Fibroblast of the aortic adventitia (primary cell): ENCODE measurements at regions not wholly inside any gene's neighbourhood (a gene's known extent, or its start where the extent isn't known, plus 50 kb on each side); places are given as distances from the start of the nearest gene placed in this dataset.

ENCODE experiments used
- DNase-seq: peaks from one replicate; pipeline ENCODE4 v3.0.0-alpha.2; 2010; ENCODE audit warnings: low read depth
- H3K4me3 ChIP-seq: 2 replicates; pipeline ENCODE4 v1.5.1; 2011; ENCODE audit warnings: low read depth, mild to moderate bottlenecking, control low read depth, low read length, moderate library complexity
- TF ChIP-seq, protein P1 (sequence below): IDR thresholded peaks from 2 replicates; pipeline ENCODE4 v1.5.1; 2011; ENCODE audit warnings: mild to moderate bottlenecking, low read length, control low read depth, inconsistent platforms; ENCODE audit not compliant: insufficient read depth

DNA sequence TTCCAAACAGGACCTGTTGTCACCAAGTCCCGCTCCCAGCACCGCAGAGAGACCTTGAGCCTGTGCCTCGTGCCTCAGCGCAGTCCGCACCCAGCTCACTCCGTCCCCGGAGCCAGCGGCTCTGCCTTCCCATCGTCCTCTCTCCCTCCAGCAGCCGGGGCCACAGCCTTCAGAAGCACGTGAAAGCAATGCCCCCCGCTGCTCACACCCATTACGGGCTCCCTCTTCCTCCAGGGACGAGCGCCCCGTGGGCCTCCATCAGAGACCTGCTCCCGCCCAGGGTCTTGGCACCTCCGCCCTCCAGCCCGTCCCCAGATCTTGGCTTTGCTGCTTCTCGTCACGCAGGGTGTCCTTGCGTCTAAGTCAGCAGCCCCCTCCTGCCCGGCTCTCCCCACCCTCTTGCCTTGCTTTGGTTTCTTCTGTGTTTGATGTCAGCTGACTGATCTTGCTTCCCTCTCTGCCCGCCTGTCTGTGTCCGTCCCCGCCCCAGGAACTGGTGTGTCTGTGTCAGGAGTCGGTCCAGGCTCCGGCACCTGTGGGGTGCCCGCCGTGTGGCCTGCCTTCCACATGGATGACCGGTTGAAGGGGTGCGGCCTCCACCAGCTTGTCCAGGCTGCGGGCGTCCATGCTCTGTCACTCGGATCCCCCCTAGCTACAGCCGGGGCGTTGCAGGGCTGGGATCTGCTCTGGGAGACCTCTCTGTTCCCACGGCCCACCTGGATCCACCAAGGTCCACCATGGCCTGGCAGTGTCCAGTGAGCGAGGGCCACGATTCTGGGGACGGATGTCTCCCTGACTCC lies 61.9 kb downstream of the FOXL3 start:
- no peak overlapping the region for H3K4me3 ChIP-seq
- no peak for DNase-seq
- TF ChIP-seq, protein P1, sequence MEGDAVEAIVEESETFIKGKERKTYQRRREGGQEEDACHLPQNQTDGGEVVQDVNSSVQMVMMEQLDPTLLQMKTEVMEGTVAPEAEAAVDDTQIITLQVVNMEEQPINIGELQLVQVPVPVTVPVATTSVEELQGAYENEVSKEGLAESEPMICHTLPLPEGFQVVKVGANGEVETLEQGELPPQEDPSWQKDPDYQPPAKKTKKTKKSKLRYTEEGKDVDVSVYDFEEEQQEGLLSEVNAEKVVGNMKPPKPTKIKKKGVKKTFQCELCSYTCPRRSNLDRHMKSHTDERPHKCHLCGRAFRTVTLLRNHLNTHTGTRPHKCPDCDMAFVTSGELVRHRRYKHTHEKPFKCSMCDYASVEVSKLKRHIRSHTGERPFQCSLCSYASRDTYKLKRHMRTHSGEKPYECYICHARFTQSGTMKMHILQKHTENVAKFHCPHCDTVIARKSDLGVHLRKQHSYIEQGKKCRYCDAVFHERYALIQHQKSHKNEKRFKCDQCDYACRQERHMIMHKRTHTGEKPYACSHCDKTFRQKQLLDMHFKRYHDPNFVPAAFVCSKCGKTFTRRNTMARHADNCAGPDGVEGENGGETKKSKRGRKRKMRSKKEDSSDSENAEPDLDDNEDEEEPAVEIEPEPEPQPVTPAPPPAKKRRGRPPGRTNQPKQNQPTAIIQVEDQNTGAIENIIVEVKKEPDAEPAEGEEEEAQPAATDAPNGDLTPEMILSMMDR: no peak

GRCh38 chr7:353746-354325 lies 63.9 kb downstream of the FOXL3 start:
- TF ChIP-seq, protein P1: no peak
- DNase-seq: no peak
- H3K4me3 ChIP-seq: no peak overlapping the region

DNA sequence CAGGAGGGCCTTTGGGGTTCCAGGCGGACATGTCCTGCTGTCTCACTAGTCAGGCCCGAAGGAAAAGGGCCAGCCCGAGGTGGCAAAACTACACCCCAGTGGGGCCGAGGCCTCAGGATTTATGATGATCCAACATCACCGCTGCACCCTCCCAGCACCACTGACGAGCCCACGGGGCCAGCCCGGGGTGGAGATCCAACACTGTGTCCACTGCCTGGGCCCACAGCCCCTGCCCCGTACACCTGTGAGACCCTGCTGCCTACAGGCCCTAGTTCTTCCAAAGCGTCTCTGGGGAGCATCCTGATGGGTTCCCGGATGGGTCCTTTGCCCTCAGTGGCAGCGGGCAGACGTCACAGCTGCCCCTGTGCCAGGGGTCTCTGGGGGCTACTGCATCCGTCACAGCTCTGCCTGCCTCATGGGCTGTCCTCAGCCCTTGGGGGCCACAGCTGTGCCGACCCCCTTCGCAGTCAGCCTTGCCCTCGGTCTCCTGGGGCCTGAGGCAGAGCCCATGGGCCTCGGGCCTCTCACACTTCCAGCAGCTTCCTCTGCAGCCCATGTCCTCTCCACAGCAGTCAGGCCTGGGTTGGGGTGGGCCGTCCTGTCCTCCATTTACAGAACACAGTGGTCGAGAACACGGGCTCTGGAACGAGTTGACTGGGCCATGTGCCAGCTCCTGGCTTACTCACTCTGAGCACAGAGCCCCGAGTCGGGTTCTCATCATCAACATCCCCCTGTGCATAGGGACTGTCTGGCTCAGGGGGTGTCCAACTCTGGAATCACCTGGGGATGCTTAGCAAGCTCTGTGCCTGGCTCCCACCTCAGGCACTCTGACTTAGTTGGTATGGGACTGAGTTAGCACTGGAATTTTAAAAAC lies 64.9 kb downstream of the FOXL3 start:
- DNase-seq: no peak
- TF ChIP-seq, protein P1: no peak
- H3K4me3 ChIP-seq: no peak overlapping the region

DNA sequence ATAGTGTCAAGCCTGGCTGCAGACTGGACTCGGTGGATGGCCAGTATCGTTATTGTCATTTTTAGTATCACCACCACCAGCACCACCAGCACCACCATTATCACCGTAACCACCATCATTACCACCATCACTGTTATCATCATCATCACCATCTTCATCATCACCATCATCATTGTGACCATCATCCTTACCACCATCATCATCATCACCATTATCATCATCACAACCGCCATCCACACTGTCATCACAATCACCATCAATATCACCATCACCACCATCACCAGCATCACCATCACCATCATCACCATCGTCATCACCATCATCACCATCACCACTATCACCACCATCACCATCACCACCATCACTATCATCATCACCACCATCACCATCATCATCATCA lies 65.6 kb downstream of the FOXL3 start:
- no peak overlapping the region for H3K4me3 ChIP-seq
- TF ChIP-seq, protein P1: no peak
- no peak for DNase-seq

DNA sequence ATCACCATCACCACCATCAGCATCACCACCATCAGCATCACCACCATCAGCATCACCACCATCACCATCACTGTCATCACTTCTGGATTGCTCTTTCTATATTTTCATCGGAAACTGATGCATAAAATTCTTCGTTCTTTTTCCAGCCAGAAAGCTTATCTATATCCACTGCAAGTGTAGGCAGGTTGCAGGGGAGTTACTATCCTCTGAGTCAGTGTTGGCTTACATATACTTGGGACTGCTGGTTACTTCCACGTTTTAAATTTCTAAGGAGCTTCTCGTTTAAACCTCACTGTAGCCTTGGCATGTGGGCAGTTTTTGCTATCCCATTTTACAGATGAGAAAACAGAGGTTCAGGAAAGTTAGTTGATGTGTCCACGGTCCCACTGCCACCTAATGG lies 66.1 kb downstream of the FOXL3 start:
- DNase-seq: no peak
- TF ChIP-seq, protein P1: no peak

DNA sequence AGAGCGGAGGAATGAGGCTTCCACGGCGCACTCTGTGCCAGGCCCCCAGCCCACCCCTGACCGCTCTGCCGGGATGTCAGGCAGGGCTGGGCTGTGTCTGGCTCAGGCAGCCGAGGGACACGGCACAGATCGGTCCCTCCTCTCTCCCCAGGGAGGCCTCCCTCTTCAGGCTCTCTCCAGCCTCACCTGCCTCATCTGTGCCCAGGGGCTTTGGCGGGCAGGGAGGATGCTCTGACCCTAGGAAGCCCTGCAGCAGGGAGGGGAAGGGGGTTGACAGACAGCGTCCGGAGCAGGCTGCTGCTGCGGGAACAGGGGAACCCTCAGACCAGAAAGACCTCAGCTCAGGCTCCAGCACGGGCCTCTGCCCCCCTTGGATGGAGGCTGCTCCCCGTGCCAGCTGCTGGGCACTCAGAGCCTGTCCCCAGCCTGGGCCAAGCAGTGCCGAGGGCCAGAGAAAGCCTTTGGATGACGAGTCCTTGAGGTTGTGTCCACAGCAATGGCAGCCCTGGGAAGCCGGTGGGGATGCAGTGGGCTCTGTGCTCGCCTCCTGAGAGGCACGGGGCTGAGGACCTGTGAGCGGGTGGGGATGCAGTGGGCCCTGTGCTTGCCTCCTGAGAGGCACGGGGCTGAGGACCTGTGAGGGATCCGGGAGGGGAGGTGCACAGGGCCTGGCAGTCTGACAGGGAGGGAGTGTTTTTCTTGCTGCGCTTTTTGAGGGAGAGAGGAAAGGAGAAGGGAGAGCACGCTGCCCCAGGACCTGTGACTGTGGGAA lies 66.9 kb downstream of the FOXL3 start:
- DNase-seq: no peak
- TF ChIP-seq, protein P1: no peak
- no peak overlapping the region for H3K4me3 ChIP-seq

More for the DNA sequence above, 66.1 kb downstream of the FOXL3 start:
- H3K4me3 ChIP-seq: no peak overlapping the region
